NCI-H2196 treated with DMSO at 0.1 percent for 48 hours (cell line): ENCODE measurements at regions not wholly inside any gene's neighbourhood (a gene's known extent, or its start where the extent isn't known, plus 50 kb on each side); places are given as distances from the start of the nearest gene placed in this dataset.

Source experiments
- DNase-seq: peaks from one replicate; lab custom pipeline; 2025; ENCODE audit not compliant: unreplicated experiment; lab: John Stamatoyannopoulos, UW

DNA sequence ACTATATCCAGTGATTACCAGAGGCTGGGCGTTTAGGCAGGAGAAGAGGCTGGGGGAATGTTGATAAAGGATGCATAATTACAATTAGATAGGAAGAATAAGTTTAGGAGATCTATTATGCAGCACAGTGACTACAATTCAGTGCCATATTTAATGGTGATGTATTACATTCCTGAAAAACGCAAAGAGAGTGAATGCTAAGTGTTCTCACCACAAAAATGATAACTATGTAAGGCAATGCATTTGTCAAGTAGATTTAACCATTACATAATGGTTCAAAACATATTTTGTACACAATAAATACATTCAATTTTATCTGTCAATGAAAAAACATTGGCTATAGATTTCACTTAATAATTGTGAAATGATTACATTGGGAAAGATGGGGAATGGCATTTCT, 548.9 kb downstream of the NUF2 start:
- no peak for DNase-seq

DNA sequence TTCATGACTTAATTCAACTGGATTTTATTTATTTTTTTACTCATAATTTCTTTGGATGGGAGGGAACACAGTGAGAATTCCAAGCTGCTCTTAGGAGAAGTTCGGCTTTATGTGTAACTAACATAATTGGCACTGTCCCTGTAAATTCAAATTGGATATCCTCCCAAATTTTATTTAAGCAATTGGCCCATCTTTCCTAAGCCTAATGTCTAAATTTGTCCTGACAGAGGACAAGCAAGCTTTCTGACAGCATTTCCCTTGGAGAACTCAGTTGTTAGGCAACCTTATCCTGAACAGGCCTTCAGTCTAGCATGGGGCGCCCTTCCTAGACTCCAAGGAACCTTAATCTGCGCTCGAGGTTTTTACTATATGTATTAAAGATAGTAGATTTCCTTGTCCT, 550.3 kb downstream of the NUF2 start:
- no peak for DNase-seq

DNA sequence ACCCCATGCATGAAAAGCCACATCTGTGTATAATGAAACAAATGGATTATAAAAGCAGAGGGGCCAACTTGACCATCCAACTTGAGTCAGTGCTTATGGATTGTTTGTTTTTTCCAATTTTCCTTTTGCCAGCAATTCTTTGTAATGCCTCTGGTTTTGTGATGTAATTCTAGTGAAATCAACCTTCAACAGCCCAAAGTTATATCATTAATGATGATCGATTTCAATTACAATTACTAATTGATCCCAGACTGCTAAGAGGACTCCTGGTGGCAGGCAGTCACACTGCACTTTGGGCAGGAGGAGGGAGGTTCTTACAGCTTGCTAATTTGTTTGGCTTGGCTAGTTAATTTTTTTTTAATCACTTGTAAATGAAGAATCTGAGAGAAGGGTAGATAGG, 552.3 kb downstream of the NUF2 start:
- DNase-seq, result no peak

DNA sequence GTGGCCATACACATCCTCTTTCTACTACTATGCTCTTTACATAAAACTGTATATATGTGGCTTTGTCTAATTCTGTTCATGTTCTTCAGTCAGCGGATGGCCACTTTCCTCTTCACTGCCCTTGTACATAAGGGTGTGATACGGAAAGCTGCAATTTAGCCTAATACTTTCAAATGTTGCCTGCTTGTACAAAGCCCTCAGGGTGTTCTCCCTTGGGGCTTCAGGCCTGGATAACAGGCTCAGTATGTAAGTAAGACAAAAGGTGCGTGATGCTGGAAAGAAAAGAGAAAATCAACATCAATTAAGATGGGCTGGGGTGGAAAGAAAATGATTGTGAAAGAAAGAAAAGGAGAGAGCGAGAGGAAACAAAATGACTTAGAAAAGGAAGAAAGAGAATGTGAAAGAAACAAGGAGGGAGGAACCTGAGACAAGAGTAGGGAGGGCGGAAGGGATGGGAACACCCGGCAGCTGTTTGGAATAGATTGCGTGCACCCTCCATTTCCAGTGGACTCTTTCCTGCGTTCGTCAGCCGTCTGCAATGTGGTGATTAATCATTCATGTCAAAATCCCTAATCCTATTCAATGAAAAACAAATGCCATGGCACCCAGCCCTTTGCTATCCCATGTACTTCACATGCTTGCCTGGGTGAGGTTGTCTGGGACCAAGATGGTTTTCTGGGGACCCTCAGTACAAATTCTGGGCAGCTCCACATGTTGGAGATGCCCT, 553.6 kb downstream of the NUF2 start:
- DNase-seq, result no peak

DNA sequence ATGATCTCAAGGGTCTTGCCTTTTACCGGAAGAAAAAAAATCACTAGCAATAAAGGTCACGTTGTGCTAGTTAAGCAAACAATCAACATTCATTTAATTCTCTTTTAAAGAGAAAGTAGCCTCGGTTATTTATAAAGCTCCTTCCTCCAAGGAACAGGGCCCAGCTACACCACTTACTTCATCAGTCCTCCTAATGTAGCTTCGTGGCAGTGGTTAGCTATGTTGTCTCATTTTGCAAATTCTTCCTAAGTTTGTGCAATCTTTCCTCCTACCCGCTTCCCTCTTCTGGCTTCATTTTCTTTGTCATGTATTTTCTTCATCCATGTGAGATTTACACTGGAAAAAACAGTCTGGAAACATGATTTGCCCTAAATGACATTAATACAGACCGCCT, 554.2 kb downstream of the NUF2 start:
- DNase-seq, result no peak

DNA sequence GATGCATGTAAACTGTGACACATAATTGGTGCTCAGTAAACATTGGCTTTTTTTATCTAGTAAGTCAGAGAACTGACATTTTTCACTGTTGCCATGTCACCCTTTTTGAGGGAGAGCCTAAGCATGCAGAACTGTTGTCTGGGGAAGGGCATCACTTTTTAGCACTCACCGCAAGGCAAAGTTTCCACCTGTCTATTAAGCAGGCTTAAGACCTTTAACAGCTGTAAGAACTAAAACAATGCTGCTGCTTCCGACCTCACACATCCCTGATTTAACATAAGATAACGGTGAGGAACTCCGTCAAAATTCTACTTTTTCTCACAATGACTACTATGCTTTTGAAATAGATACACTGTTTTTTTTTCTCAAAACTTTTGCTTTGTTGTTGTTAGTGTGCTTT, 554.8 kb downstream of the NUF2 start:
- no peak for DNase-seq

DNA sequence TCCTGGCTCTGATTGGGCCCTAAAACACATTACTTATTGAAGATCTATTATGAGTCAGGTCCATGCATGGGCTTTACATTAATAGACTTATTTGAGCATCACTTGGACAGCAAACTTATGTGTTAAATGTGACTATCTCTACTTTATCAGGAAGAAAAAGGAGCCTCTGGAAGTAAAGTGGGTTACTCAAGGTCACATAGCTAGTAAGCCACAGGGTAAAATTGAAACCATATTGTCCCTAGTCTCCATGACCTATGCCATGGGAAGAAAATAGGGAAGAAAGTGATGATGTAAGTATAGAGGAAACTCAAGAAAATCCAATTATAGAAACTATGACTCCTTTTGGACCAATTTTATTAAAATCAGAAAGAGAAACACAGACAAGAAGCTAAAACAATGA, 555.3 kb downstream of the NUF2 start:
- no peak for DNase-seq

DNA sequence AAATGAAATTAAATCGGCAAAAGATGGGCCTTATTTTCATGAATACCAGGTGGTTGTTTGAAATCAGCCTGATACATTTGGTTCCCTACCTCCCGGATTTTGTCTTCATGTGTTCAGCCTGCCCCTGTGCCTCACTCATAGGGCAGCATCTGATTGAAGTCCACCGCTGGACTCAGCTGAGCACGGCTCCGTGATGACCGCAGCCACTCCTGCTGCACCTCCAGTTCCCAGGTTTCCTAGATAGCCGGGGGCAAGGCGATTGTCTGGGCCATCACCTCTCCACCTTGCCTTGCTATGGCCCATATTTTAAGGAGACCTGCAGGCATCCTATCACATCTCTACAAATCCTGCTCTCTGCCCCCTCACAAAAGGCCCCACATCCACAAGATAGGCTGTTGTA, 563.8 kb downstream of the NUF2 start:
- DNase-seq, result no peak

DNA sequence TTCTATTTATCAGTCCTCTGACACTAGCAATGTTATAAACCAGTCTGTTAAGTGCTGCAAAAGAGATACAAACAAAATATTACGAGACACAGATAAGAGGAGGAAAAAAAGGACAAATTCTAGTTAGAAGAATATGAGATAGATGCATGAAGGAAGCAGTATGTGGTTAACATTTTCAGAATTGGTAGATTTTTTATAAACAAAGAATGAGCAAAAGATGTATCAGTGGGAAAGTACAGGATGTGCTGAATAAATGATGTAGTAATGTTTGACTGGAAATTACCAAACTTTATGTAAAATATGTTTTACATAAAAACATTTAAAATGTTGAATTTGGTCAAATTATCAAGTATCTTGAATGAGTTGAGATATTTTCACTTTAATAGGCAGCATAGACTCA, 574.2 kb downstream of the NUF2 start:
- DNase-seq, result no peak

DNA sequence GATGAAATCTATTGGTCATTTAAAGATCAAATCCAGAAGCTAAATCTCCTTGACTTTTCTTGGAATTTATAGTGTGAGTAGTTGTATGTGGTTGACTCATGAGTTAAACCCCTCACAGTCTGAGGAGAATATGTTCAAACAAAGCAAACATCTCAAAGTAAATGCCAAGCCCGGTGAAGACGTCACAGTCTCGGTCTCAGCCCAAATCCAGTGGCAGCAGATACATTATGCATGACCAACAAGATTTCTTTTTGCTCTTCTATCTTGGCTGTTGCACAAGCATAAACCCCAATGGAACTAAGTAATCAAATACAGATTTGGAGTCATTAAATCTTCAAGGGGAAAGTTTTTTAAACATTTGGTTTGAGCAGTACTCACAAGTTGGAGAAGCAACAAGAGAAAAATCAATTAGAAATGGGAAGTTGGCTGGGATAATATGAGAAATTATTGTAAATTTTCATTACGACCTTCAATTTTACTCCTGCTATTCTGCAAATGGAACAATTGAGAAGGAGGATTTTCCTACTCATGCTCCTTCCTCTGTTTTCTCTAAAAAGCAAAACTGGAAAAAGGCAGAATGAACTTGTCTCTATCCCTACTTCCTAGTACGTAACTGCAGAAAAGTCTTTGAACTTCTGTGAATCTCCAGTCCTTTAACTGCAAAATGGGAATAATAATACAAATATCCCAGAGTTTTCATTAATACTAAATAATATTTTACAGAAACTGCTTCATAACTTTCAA, 575.8 kb downstream of the NUF2 start:
- no peak for DNase-seq

DNA sequence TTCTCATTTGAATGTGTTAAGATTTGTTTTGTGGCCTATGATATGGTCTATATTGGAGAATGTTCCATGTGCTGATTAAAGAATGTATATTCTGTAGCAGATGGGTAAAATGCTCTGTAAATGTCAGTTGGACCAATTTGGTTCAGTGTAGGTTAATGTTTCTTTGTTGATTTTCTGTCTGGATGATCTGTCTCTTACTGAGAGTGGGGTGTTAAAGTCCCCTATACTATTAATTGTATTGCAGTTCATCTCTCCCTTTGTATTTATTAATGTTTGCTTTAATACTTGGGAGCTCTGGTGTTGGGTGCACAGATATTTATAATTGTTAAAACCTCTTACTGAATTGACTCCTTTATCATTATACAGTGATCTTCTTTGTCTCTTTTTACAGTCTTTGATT, 584.5 kb downstream of the NUF2 start:
- DNase-seq, result no peak

DNA sequence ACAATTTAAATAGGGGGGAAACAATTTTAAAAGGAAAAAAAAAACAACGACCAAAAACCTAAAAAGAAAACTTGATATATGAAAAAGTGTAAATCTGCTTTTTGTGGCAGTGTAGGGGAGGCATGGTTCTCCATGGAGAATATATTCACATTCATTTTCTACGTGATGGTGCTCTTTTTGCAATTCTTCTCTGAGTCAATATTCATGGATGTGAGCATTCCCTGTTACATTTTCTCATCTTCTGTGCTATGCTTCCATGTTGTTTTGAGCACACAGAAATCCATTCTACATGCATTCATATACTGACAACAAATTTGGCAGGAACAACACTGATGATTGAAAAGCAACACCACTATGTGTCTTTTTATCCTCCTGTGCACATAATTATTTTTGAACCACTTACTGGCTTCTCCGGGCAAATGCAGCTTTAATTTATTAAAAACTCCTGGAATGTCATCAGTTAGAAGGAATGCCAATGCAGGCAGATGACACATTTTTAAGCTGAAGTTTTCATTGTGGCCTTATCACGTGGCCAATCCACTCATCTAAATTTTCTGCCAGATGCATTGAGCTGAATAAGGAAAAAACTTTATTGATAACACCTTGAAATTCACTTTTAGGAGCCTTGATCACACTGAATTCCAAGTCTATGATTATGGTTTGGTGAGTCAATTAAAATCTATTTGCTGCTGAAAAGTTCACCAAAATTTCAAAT, 590.6 kb downstream of the NUF2 start:
- DNase-seq, result no peak

DNA sequence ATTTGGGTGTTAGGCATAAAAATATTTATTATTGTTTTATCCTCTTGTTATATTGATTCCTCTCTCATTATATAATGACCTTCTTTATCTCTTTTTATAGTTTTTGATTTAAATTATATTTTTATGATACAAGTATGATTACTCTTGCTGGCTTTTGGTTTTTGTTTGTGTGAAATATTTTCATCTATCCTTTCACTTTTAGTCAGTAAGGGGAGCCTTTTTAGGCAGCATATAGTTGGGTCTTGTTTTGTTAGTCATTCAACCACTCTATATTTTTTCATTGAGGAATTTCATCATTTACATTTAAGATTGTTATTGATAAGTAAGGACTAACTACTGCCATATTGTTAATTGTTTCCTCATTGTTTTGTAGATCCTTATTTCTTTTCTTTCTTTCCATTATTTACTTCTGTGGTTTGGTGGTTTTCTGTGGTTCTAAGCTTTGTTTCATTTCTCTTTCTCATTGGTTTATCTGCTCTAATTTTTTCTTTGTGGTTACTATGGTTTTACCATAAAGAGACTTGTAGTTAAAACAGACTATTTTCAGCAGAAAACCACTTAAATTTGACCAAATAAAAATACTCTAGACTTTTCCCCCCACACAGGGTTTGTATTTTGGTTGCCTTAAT, 593.1 kb downstream of the NUF2 start:
- DNase-seq, result no peak

DNA sequence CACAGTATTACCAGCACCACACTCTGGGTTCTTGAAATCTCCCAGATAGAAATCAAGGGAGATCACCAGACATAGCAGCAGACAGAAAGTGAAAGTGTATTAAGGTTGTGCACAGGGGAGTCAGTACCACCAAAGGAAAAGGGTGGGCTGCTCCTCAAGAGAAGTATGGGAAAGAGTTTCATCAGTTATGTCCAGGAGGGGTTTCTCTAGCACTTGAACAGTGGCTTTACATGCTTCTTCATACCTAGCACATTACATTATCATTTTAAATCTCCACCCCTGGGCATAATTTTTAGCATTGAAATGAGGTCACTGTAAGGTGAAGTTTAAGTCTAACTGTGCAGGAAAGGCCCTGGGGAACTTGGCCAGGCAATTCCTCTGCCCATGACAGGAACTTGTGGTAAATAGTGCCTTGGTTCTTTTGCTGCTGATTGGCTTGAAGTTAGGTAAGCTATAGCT, 601.0 kb downstream of the NUF2 start:
- DNase-seq, result no peak

DNA sequence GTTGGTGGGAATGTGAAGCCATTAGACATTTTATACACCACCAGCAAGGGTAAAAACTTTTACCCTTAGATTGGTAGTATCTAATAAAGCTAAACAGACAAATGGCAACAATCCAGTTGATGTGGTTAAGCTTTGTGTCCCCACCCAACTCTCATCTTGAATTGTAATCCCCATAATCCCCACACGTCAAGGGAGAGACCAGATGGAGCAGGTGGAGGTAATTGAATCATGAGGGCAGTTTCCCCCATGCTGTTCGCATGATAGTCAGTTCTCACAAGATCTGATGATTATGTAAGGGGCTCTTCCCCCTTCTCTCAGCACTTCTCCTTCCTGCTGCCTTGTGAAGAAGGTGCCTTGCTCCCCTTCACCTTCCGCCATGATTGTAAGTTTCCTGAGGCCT, 602.3 kb downstream of the NUF2 start:
- DNase-seq, result no peak

DNA sequence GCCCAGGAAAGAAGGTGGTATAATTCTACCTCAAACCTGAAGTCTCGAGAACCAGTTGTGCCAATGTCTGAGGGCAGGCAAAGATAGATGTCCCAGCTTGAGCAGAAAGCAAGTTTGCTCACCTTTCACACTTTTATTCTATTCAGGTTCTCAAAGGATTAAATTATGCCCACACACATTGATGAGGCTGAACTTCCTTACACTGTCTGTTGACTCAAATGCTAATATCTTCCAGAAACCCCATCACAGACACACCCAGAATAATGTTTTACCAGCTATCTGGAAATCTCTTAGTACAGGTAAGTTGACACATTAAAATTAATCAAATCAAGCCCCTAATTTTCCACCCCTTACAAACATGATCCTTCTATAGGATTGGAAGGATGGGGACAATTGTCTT, 605.7 kb downstream of the NUF2 start:
- no peak for DNase-seq

DNA sequence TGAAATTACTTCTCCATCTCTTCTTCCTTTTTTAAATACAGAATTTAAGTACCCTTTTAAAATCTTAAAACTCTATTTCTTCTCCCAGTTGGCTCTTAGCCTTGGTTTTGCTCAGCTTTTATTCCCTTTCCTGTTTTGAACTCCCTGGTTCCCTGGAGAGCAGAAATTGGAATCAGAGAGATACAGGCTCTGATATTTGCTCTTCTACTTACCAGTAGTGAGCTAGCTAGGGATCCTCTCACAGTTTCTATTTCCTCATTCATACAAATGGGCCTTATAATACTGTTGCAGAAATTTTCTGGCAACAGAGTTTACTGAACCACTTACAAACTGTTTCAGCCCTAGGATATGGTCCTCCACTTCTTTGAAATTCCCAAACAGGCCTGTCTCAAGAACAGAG, 606.3 kb downstream of the NUF2 start:
- no peak for DNase-seq

DNA sequence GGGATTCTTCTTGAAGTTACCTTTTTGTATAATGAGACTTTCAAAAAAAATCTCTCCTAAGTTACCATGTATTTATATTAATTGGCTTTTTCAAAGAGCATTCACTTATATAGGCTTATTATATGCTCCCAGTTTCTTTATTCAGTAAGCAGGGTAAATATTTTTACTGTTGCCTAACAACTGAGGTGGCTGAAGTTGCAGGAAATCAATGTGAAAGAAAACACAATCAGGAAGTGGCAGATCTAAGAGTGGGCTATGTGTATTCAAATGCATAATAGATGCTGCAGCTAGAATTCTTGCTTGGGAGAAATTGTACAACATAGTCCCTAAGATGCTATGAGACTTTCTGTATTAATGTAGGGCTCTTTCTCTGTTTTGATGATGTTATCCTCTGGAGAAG, 606.9 kb downstream of the NUF2 start:
- DNase-seq, result no peak

DNA sequence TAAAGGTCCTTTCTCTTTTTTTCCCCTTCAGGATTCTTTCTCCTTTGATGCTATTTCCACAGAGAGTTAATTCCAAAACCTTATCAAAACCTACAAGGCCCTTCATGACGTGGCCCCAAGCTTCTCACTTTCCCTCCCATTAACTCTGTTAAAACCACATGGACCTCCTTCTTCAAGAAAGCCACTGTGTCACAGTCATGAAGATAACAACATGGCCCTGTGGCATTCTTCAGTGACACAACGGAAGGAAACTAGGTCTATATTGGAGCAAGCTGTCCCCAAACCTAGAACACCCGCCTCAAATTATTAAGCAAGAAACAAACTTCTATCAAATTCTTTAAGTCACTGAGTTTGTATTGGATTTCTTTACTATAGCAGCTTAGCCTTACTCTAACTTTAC, 611.1 kb downstream of the NUF2 start:
- DNase-seq, result no peak

DNA sequence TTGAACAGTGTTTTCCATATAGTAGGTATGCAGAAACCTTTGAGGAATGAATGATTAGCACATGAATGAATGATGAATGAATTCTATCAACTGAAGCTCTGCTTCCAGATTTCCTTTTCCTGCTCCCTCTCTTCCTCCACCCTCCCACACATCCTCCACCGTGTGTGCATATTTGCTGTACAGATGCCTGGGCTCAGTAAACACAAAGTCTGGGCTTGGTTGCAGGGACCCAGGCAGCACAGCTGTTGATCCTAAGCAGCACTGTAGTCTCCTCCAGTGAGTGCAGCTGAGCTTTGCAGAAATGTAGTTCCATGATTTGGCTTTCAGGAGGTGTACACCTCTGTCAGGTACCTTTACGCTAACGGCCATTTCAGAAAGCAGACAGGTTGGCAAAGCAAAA, 611.7 kb downstream of the NUF2 start:
- DNase-seq, result no peak

DNA sequence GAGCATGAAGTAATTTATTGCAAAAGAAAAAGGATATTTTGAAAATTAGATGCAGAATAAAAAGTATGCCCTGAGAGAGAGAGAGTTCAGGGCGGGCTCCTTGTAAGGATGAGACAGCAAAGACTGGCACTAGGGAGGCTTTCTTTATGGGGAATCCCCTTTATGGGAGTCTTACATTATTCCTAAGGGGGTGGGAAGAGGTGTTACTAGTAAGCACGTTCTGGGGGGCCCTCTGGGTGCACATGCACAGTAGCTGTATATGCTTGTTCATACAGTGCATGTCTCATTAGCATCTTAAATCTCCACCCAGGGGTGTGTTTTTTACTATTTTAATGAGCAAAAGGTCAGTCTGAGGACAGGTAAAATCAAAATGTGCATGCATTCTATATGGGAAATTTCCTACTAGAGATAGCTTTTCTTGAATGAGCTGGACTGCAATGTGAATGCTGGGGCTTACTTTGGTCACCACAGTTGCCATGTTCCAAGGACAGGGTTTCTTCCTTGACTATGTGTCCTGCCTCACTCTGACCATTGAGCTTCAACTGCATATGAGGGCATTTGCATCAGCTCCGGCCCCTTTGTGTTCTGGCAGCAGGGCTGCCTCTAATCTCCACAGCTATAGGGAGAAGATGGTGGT, 614.1 kb downstream of the NUF2 start:
- DNase-seq, result no peak
